ENCODE measurements at regions not wholly inside any gene's neighbourhood (a gene's known extent, or its start where the extent isn't known, plus 50 kb on each side); places are given as distances from the start of the nearest gene placed in this dataset.

GRCh38 chr4:79632114-79632513 is 224.1 kb upstream of the GK2 start:
- TF ChIP-seq CTCF (IDR thresholded peaks at IDR 0.05) = no peak
- TF ChIP-seq ZFX (IDR thresholded peaks at IDR 0.05; ENCODE audit: borderline replicate concordance) = no peak
